Peyer's patch (tissue), 4 donors: ENCODE measurements at regions not wholly inside any gene's neighbourhood (a gene's known extent, or its start where the extent isn't known, plus 50 kb on each side); places are given as distances from the start of the nearest gene placed in this dataset.

Experiments
- CTCF ChIP-seq, 6 experiments: fragments of 450-650 bp in 4 of 6; fragments of 200-600 bp in 2 of 6; sonication (generic) in 1 of 6; IDR thresholded peaks; one replicate each; pipeline ENCODE4 v1.5.1; 2017 to 2019; ENCODE audit warnings: antibody characterized with exemption in 6 of 6, mild to moderate bottlenecking in 3 of 6, moderate library complexity in 1 of 6
- POLR2A ChIP-seq, 2 donors: fragments of 450-650 bp; IDR thresholded peaks; one replicate each; pipeline ENCODE4 v1.5.1; 2017; ENCODE audit warnings: antibody characterized with exemption in 2 of 2, mild to moderate bottlenecking in 2 of 2, moderate library complexity in 2 of 2

DNA sequence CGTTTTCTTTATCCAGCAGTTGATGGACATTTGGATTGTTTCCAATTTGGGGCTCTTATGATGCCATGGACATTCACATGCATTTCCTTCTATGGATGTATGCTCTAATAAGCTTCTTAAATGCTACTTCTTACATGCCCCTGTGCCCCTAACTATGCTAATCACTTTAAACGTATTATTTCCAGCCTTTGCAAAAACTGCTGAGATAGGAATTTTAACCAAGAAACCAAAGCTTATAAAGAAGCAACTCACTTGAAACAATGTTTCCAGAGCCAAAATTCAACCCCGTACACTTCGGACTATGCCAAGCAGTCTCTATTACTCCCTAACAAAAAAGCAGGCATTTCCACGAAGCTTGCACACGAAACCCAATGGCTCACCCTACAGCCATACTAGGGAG, 545.6 kb upstream of the WWC1 start:
- TF ChIP-seq POLR2A (IDR thresholded peaks at IDR 0.05) = no peak
- TF ChIP-seq CTCF (IDR thresholded peaks at IDR 0.05) = no peak
